ENCODE measurements at regions not wholly inside any gene's neighbourhood (a gene's known extent, or its start where the extent isn't known, plus 50 kb on each side); places are given as distances from the start of the nearest gene placed in this dataset.
A peak's percentile ranks its signal among the peaks of the same experiment; 100 is the strongest.
"Not testable (repeated sequence)": the region's sequence is repeated elsewhere in the genome, so short reads cannot be mapped to it uniquely, and the experiment has no call there.

DNA sequence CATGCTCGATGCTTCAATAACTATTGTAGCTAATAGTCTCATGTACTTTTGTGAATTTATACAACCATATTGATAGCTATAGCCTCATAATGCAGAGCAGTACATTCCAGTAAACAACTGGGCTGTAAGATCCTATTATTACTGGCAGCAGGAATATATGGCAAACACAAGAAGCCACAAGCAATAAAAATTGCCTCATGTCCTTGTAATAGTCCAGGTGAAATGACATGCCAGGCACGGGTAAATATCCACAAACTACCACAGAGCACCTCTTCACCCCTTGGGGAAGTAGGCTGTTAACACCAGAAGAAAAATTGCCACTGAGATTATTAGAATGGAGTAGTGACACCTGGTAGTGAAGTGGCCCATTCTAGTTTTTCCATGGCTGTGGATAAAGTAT, 158.3 kb downstream of the MTX2 start:
- Histone ChIP-seq H3K9me3 (ENCODE audit: insufficient read depth, low read depth, low read length) (no peaks in the 10 kb centered on the region), H3K4me1 (ENCODE audit: insufficient read depth, low read length) (peaks cover 11% of the 10 kb centered on the region), H3K9ac (ENCODE audit: low read depth, low read length) (no peak overlapping the region), H3K36me3 (ENCODE audit: insufficient read depth, low read length) (no peaks in the 10 kb centered on the region), H3K27me3 (ENCODE audit: insufficient read depth, low read length) (no peaks in the 10 kb centered on the region), H3K4me3 (ENCODE audit: low read length) (no peak overlapping the region), H3K27ac (ENCODE audit: low read depth, low read length) (no peak overlapping the region)
- 100% methylated on average over 1 of the region's 2 CpGs for WGBS

DNA sequence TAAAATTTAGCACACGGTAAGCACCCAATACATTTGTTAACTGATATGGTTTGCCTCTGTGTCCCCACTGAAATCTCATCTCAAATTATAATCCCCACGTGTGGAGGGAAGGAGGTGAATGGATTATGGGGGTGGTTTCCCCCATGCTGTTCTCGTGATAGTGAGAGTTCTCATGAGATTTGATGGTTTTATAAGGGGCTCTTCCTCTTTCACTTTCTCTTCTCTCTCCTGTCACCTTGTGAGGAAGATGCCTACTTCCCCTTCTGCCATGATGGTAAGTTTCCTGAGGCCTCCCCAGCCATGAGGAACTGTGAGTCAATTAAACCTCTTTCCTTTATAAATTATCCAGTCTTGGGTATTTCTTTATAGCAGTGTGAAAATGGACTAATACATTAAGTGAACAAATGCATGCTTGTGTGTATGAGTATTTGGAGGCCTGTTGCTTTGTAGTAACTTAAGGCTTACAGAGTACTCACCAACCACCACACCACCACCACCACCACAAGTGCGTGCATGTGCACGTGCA, 159.8 kb downstream of the MTX2 start:
- 96% methylated on average over 3 of the region's 5 CpGs for WGBS
- not testable (repeated sequence) for H3K4me3 ChIP-seq (ENCODE audit: low read length); H3K9me3 ChIP-seq (ENCODE audit: insufficient read depth, low read depth, low read length); H3K9ac ChIP-seq (ENCODE audit: low read depth, low read length); H3K36me3 ChIP-seq (ENCODE audit: insufficient read depth, low read length); H3K27ac ChIP-seq (ENCODE audit: low read depth, low read length); H3K27me3 ChIP-seq (ENCODE audit: insufficient read depth, low read length)
- peaks cover 11% of the 10 kb centered on the region for H3K4me1 ChIP-seq (ENCODE audit: insufficient read depth, low read length)

DNA sequence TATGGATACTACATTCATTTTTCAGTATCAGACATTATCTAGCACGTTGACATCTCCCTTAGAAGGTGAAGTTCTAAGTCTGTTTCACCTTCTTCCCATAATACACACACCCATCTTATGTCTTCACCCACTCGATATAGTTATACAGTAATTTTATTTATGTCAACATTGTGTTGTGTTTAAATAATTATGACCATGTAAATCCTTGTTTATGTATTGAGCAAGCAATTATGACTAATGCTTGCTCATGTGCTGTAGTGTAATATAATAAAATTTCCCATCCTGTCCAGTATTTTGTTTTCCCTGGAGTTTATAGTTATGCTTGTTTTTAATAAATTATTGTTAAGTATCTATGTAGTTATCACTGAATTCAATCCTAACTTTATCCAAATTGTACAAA, 163.2 kb downstream of the MTX2 start:
- no peak overlapping the region for H3K4me3 ChIP-seq (ENCODE audit: low read length)
- H3K4me1 ChIP-seq (ENCODE audit: insufficient read depth, low read length), result no peaks in the 10 kb centered on the region
- no peaks in the 10 kb centered on the region for H3K9me3 ChIP-seq (ENCODE audit: insufficient read depth, low read depth, low read length)
- H3K27ac ChIP-seq (ENCODE audit: low read depth, low read length), result no peak overlapping the region
- no peaks in the 10 kb centered on the region for H3K36me3 ChIP-seq (ENCODE audit: insufficient read depth, low read length)
- no peak overlapping the region for H3K9ac ChIP-seq (ENCODE audit: low read depth, low read length)
- no peaks in the 10 kb centered on the region for H3K27me3 ChIP-seq (ENCODE audit: insufficient read depth, low read length)
- 86% methylated on average over 1 of the region's 2 CpGs for WGBS

DNA sequence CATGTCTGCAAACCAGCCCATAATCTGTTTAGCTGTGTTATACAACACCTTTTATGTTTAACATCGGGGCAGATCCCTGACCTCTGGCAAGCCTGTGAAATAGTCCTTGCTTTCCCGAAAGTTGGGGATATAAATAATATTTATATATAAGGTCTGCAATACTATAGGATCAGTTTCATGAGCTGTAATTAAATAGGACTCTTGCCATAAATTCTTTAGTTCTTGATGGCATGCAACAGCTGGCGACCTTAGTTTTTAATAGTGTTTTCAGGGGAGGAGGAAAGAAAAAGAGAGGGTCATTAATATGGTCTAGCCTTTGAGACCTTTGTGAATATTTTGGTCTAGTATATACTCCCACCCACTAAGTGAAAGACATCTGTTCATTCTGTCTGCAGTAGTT, 166.5 kb downstream of the MTX2 start:
- WGBS, result 94% methylated on average over 1 of the region's 3 CpGs
- Histone ChIP-seq H3K36me3 (ENCODE audit: insufficient read depth, low read length) (no peaks in the 10 kb centered on the region), H3K27me3 (ENCODE audit: insufficient read depth, low read length) (no peaks in the 10 kb centered on the region), H3K9ac (ENCODE audit: low read depth, low read length) (no peak overlapping the region), H3K4me3 (ENCODE audit: low read length) (no peak overlapping the region), H3K4me1 (ENCODE audit: insufficient read depth, low read length) (no peaks in the 10 kb centered on the region), H3K9me3 (ENCODE audit: insufficient read depth, low read depth, low read length) (no peaks in the 10 kb centered on the region), H3K27ac (ENCODE audit: low read depth, low read length) (no peak overlapping the region)

DNA sequence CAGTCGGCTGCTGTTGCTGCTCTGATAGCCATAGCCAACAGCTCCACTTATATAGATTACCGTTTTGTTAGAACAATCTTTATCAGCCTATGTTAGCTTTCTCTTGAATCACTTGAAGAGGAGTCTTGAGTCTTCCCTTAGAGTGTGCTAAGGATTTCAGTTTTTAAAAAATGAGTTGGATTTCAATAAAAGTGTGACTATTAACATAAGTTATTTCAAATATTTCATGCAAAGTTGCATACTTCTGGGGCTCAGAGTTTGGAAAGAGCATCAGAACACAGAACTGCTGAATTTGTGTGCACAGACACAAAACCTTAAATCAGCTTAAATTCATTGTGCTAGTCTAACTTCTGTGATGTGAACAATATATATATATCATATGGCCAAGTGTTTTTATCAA, 174.7 kb downstream of the MTX2 start:
- Histone ChIP-seq H3K4me3 (ENCODE audit: low read length) (no peak overlapping the region), H3K36me3 (ENCODE audit: insufficient read depth, low read length) (no peaks in the 10 kb centered on the region), H3K27ac (ENCODE audit: low read depth, low read length) (no peak overlapping the region), H3K4me1 (ENCODE audit: insufficient read depth, low read length) (peaks cover 3% of the 10 kb centered on the region; the same call in 1 of the 2 replicates), H3K9me3 (ENCODE audit: insufficient read depth, low read depth, low read length) (no peaks in the 10 kb centered on the region), H3K27me3 (ENCODE audit: insufficient read depth, low read length) (no peaks in the 10 kb centered on the region), H3K9ac (ENCODE audit: low read depth, low read length) (no peak overlapping the region)
- 87% methylated on average over 1 of the region's 2 CpGs for WGBS

DNA sequence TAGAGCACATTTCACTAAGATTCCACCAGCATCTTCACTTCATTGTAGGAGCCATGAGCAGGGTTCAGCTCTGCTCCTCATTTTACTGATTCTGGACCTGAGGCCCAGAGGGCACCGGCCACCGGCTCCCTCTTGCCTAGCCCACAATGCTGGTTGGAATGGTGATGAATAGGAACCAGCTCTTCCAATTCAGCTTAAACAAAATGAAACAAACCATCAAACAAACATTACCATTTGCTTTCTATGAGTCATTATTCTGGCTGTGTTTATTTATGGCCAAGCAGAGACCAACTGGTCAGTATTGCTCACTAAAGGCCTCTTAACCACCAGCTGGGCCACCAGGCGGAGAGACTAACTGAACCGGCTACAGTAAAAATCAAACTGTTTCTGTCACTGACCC, 176.7 kb downstream of the MTX2 start:
- Histone ChIP-seq H3K36me3 (ENCODE audit: insufficient read depth, low read length) (no peaks in the 10 kb centered on the region), H3K9me3 (ENCODE audit: insufficient read depth, low read depth, low read length) (no peaks in the 10 kb centered on the region), H3K27me3 (ENCODE audit: insufficient read depth, low read length) (peaks cover 4% of the 10 kb centered on the region; the same call in 1 of the 2 replicates), H3K4me3 (ENCODE audit: low read length) (no peak overlapping the region), H3K27ac (ENCODE audit: low read depth, low read length) (no peak overlapping the region), H3K4me1 (ENCODE audit: insufficient read depth, low read length) (peaks cover 21% of the 10 kb centered on the region), H3K9ac (ENCODE audit: low read depth, low read length) (no peak overlapping the region)
- 95% methylated on average over 4 of the region's 4 CpGs for WGBS

GRCh38 chr2:176446718-176447414, 177.6 kb downstream of the MTX2 start:
- Histone ChIP-seq H3K4me1 (ENCODE audit: insufficient read depth, low read length) (peaks cover 23% of the 10 kb centered on the region), H3K9me3 (ENCODE audit: insufficient read depth, low read depth, low read length) (no peaks in the 10 kb centered on the region), H3K27me3 (ENCODE audit: insufficient read depth, low read length) (peaks cover 6% of the 10 kb centered on the region; the same call in 1 of the 2 replicates), H3K4me3 (ENCODE audit: low read length) (no peak overlapping the region), H3K36me3 (ENCODE audit: insufficient read depth, low read length) (no peaks in the 10 kb centered on the region), H3K9ac (ENCODE audit: low read depth, low read length) (no peak overlapping the region), H3K27ac (ENCODE audit: low read depth, low read length) (no peak overlapping the region)
- 91% methylated on average over 4 of the region's 4 CpGs for WGBS

- Histone ChIP-seq H3K27me3 (ENCODE audit: insufficient read depth, low read length) (peaks cover 6% of the 10 kb centered on the region; the same call in 1 of the 2 replicates), H3K4me1 (ENCODE audit: insufficient read depth, low read length) (peaks cover 23% of the 10 kb centered on the region), H3K9me3 (ENCODE audit: insufficient read depth, low read depth, low read length) (no peaks in the 10 kb centered on the region), H3K9ac (ENCODE audit: low read depth, low read length) (no peak overlapping the region), H3K27ac (ENCODE audit: low read depth, low read length) (no peak overlapping the region), H3K36me3 (ENCODE audit: insufficient read depth, low read length) (no peaks in the 10 kb centered on the region), H3K4me3 (ENCODE audit: low read length) (no peak overlapping the region)
- WGBS, result 96% methylated on average over 1 of the region's 1 CpG
These were observed 178.4 kb downstream of the MTX2 start for GRCh38 chr2:176447616-176448015.

DNA sequence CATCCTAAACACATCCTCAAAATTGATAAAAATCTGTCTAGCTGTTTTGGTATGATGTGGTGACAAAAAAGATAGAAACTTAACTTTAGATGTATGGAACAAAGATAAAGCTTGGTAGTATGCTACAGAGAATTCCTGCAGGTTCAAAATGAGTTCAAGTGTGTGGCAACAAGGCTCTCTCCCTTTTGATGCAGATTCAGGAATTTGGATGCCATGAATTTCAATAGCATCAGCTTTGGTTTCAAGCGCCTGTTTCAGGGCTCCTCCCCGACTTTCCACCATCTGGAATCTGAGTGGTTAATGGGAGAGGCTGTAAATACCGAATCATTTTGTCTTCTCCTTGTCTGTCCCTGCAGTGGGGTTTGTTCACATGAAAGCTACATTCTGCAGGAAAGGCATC, 180.6 kb downstream of the MTX2 start:
- peaks cover 23% of the 10 kb centered on the region for H3K4me1 ChIP-seq (ENCODE audit: insufficient read depth, low read length)
- H3K4me3 ChIP-seq (ENCODE audit: low read length), result peak overlapping the region; percentile 28; the same call in 1 of the 2 replicates
- H3K27ac ChIP-seq (ENCODE audit: low read depth, low read length), result peak overlapping the region; percentile 83; the same call in 1 of the 2 replicates
- 0 out of 2 replicates have a peak overlapping the region, but pooled peaks have one; percentile 32 for H3K9ac ChIP-seq (ENCODE audit: low read depth, low read length)
- no peaks in the 10 kb centered on the region for H3K9me3 ChIP-seq (ENCODE audit: insufficient read depth, low read depth, low read length)
- H3K36me3 ChIP-seq (ENCODE audit: insufficient read depth, low read length), result no peaks in the 10 kb centered on the region
- peaks cover 6% of the 10 kb centered on the region; the same call in 1 of the 2 replicates for H3K27me3 ChIP-seq (ENCODE audit: insufficient read depth, low read length)
- WGBS, result 11% methylated on average over 3 of the region's 3 CpGs

DNA sequence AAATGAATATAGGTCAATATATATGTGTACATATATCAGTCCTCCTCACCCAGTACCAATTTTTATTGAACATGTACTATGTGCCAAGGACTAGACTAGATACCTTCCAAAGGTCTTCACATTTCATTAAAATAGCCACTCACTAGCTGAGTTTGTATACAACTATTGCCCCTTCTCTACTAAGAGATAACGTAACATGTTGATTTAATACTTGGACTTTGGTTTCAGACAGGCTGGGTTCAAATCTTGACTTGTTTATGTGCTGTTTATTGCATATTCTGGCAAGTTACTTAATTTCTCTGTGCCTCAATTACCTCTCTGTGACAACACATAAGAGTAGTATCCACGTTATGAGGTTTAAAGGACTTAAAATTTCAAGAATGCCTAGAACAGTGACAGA, 184.5 kb downstream of the MTX2 start:
- no peak overlapping the region for H3K27ac ChIP-seq (ENCODE audit: low read depth, low read length)
- H3K36me3 ChIP-seq (ENCODE audit: insufficient read depth, low read length), result no peaks in the 10 kb centered on the region
- peaks cover 6% of the 10 kb centered on the region; the same call in 1 of the 2 replicates for H3K27me3 ChIP-seq (ENCODE audit: insufficient read depth, low read length)
- no peak overlapping the region for H3K9ac ChIP-seq (ENCODE audit: low read depth, low read length)
- H3K9me3 ChIP-seq (ENCODE audit: insufficient read depth, low read depth, low read length), result no peaks in the 10 kb centered on the region
- no peak overlapping the region for H3K4me3 ChIP-seq (ENCODE audit: low read length)
- peaks cover 24% of the 10 kb centered on the region for H3K4me1 ChIP-seq (ENCODE audit: insufficient read depth, low read length)
- 100% methylated on average over 1 of the region's 2 CpGs for WGBS

DNA sequence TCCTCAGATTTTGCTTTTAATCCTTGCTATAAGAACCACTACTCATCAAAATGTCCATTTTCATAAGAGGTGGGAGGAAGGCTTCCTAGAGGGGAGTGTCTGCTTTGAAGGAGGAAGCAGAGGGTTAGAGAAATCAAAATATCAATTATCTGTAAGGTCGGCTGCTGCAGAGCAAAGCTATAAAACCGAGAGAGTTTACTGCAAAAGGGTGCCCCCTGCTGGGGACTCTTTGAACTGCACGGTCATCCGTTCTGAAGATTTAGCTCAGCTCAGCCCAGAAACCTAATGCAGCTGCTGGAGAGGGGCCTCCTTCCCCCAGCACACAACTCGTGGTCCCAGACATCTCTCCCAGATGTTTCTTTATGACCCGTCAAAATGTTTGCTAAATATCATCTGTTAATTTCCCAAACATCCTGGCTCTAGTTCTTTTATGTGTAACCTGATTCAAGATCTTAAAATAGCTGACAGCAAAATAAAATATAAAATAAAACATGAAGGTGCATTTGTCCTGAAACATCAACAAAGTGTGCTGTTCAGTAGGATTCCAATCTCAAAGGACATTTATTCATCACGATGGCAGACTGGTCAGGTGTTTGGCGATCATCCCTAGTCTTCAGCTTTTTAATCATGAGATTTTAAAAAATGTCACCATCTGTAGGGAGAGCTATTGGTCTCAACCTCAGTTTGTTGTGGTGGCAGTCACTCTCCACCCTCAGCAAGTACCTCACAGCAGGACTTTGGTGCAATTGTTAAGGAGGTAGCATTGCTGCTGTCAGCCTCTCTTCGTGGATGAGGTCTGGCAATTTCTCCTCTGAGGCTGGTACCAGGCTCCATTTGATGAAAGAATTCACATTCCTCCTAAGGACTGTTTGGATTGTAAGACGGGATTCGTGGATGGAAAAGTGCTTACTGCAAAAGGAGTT, 185.9 kb downstream of the MTX2 start:
- 22% methylated on average over 11 of the region's 11 CpGs for WGBS
- Histone ChIP-seq H3K27me3 (ENCODE audit: insufficient read depth, low read length) (peaks cover 6% of the 10 kb centered on the region; the same call in 1 of the 2 replicates), H3K4me3 (ENCODE audit: low read length) (no peak overlapping the region), H3K9ac (ENCODE audit: low read depth, low read length) (no peak overlapping the region), H3K27ac (ENCODE audit: low read depth, low read length) (no peak overlapping the region), H3K9me3 (ENCODE audit: insufficient read depth, low read depth, low read length) (no peaks in the 10 kb centered on the region), H3K36me3 (ENCODE audit: insufficient read depth, low read length) (no peaks in the 10 kb centered on the region), H3K4me1 (ENCODE audit: insufficient read depth, low read length) (peaks cover 13% of the 10 kb centered on the region)

Data from HUES64 (cell line).